Adrenal gland (tissue), 9 donors: ENCODE measurements at regions not wholly inside any gene's neighbourhood (a gene's known extent, or its start where the extent isn't known, plus 50 kb on each side); places are given as distances from the start of the nearest gene placed in this dataset.

Source experiments
- DNase-seq, 7 donors: peaks; one replicate each; pipeline ENCODE4 v3.0.0-alpha.2; 2019 to 2020
- H3K27ac ChIP-seq, 5 donors: fragments of 200-600 bp; sonication (generic) in 4 of 5; 1 replicate in 3 of 5; 2 replicates in 2 of 5; pipeline versions ENCODE4 v1.5.1 to v1.8.0; 2016 to 2020; ENCODE audit warnings: mild to moderate bottlenecking in 1 of 5
- H3K27me3 ChIP-seq: fragments of 200-600 bp; 2 replicates; pipeline ENCODE4 v1.8.0; 2021
- H3K36me3 ChIP-seq, 2 donors: fragments of 200-600 bp; replicated peaks in 1 of 2; 1 replicate in 1 of 2; 2 replicates in 1 of 2; pipeline versions ENCODE4 v1.5.1 to v1.8.0; 2018 to 2022
- H3K4me1 ChIP-seq, 2 donors: fragments of 200-600 bp; replicated peaks in 1 of 2; 1 replicate in 1 of 2; 2 replicates in 1 of 2; pipeline versions ENCODE4 v1.5.1 to v1.8.0; 2018 to 2021
- H3K4me3 ChIP-seq, 4 donors: fragments of 200-600 bp; sonication (generic) in 3 of 4; one replicate each; pipeline ENCODE4 v1.5.1; 2016 to 2018
- H3K9me3 ChIP-seq, 3 donors: fragments of 200-600 bp; sonication (generic) in 1 of 3; replicated peaks in 1 of 3; 1 replicate in 2 of 3; 2 replicates in 1 of 3; pipeline versions ENCODE4 v1.5.1 to v1.8.0; 2016 to 2021
- CTCF ChIP-seq, 6 experiments: fragments of 450-650 bp in 4 of 6; fragments of 200-600 bp in 2 of 6; sonication (generic) in 1 of 6; IDR thresholded peaks; 1 replicate in 5 of 6; 2 replicates in 1 of 6; pipeline versions ENCODE4 v1.5.1 to v1.8.0; 2016 to 2021; ENCODE audit warnings: antibody characterized with exemption in 6 of 6, mild to moderate bottlenecking in 2 of 6, moderate library complexity in 1 of 6
- POLR2A ChIP-seq, 2 donors: fragments of 450-650 bp; IDR thresholded peaks; one replicate each; pipeline ENCODE4 v1.6.1; 2017; ENCODE audit warnings: antibody characterized with exemption in 2 of 2, mild to moderate bottlenecking in 2 of 2, moderate library complexity in 1 of 2
- WGBS, 4 donors: extraction: QIAGEN DNeasy Blood & Tissue Kit in 2 of 4; methylation state at CpG; one replicate each; pipeline versions ENCODE4 v1.1.5 to v1.1.7; 2013 to 2017; 5-methylcytosine and 5-hydroxymethylcytosine counted together
- intact Hi-C, 2 donors: fragments of 100-400 bp; cut with DNase I; formaldehyde crosslinking; loops; one replicate each; pipeline versions ENCODE4 v1.14.1 to v1.15.0; 2022 to 2023
- donor health status: healthy with polysubstance abuse.
- donor health status: Bipolar disorder and iron deficiency.
- donor health status: DM: yes; HTN: yes; CAD: no.
- donor health status: DM: no; HTN: no; CAD: no.
- donor health status: DM: no; HTN: no; CAD: no.

DNA sequence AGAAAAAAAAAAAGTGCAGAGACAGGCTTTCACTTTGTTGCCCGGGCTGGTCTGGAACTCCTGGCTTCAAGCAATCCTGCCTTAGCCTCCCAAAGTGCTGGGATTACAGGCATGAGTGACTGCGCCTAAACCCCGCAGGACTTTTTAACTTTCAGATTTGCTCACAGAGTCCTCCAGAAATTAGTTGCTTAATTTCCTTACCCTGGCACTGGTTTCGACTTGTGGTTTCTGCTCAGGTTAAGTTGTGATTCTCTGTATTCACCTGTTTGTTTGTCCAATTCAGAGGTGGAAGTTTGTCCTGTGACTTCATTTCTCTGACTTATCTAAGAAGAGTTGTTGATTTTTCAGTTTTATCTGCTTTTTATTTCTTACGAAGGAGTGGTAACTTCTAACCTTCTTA is 238.1 kb downstream of the TMEM182 start:
- intact Hi-C loops = no loop called here
- Histone ChIP-seq H3K27me3 (no peaks in the 10 kb centered on the region), H3K4me1 (no peaks in the 10 kb centered on the region), H3K4me3 (no peak overlapping the region), H3K9me3 (no peaks in the 10 kb centered on the region), H3K27ac (no peak overlapping the region), H3K36me3 (no peaks in the 10 kb centered on the region)
- TF ChIP-seq CTCF (IDR thresholded peaks at IDR 0.05) = no peak
- no peak for TF ChIP-seq POLR2A (IDR thresholded peaks at IDR 0.05)
- WGBS, 4 donors = 83 to 87% (median 84%) methylated on average over 5 of the region's 5 CpGs
- no peak for DNase-seq

GRCh38 chr2:103002954-103003353 is 241.1 kb downstream of the TMEM182 start:
- WGBS, 4 donors = 75 to 83% (median 79%) methylated on average over 4 of the region's 4 CpGs
- no peaks in the 10 kb centered on the region for H3K4me1 ChIP-seq
- no peak overlapping the region for H3K4me3 ChIP-seq
- no peaks in the 10 kb centered on the region for H3K36me3 ChIP-seq
- intact Hi-C loops = no loop called here
- no peak for TF ChIP-seq POLR2A (IDR thresholded peaks at IDR 0.05)
- TF ChIP-seq CTCF (IDR thresholded peaks at IDR 0.05) = no peak
- no peak for DNase-seq
- H3K27ac ChIP-seq = no peak overlapping the region
- H3K9me3 ChIP-seq = no peaks in the 10 kb centered on the region
- H3K27me3 ChIP-seq = no peaks in the 10 kb centered on the region

GRCh38 chr2:103003750-103004260 is 242.0 kb downstream of the TMEM182 start:
- WGBS, 4 donors = 69 to 86% (median 84%) methylated on average over 9 of the region's 9 CpGs
- no peak for DNase-seq
- no peak overlapping the region for H3K4me3 ChIP-seq
- no peak overlapping the region for H3K27ac ChIP-seq
- no peaks in the 10 kb centered on the region for H3K27me3 ChIP-seq
- no peaks in the 10 kb centered on the region for H3K36me3 ChIP-seq
- intact Hi-C loops = no loop called here
- H3K9me3 ChIP-seq = no peaks in the 10 kb centered on the region
- no peak for TF ChIP-seq POLR2A (IDR thresholded peaks at IDR 0.05)
- no peak for TF ChIP-seq CTCF (IDR thresholded peaks at IDR 0.05)
- H3K4me1 ChIP-seq = no peaks in the 10 kb centered on the region

DNA sequence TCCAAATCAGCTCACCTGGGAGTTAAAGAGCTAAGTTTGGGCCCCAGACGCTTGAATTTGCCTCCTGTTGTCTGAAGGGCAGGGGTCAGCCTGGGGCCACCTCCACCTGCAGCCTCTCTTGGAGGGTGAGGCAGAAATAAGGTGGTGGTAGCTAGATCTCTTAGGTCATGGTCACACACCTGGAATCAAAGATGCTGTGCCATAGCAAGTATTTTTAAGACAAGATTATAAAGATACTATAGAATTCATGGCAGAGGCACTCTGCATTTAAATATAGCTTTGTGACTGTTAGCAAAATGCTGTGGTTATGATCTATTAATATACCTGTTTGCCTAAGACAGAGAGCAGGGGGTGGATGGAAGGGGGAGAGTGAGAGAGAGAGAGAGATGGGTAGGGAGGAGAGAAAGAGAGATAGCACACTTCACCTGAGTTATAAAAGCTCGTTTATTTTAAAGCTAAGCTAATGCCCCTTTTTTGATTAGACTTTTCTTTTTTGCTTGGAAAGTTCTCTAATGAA is 242.7 kb downstream of the TMEM182 start:
- Histone ChIP-seq H3K4me1 (no peaks in the 10 kb centered on the region), H3K36me3 (no peaks in the 10 kb centered on the region), H3K27me3 (no peaks in the 10 kb centered on the region), H3K4me3 (no peak overlapping the region), H3K9me3 (no peaks in the 10 kb centered on the region), H3K27ac (no peak overlapping the region)
- no peak for DNase-seq
- intact Hi-C loops = no loop called here
- TF ChIP-seq CTCF (IDR thresholded peaks at IDR 0.05) (no peak), POLR2A (IDR thresholded peaks at IDR 0.05) (no peak)
- WGBS, 4 donors = 45 to 61% (median 51%) methylated on average over 2 of the region's 2 CpGs
